ENCODE measurements at regions not wholly inside any gene's neighbourhood (a gene's known extent, or its start where the extent isn't known, plus 50 kb on each side); places are given as distances from the start of the nearest gene placed in this dataset.

GRCh38 chr13:53612200-53612599 is 583.6 kb downstream of the OLFM4 start:
- TF ChIP-seq POLR2A (IDR thresholded peaks at IDR 0.05): no peak
- no peak for TF ChIP-seq CTCF (IDR thresholded peaks at IDR 0.05)

All from uterus (tissue), 2 donors.